ENCODE measurements at regions not wholly inside any gene's neighbourhood (a gene's known extent, or its start where the extent isn't known, plus 50 kb on each side); places are given as distances from the start of the nearest gene placed in this dataset.

- Histone ChIP-seq H3K9me2 (ENCODE audit: insufficient read depth) (no peaks in the 10 kb centered on the region), H3K79me2 (replicated peaks; ENCODE audit: insufficient read depth) (no peaks in the 10 kb centered on the region), H3K4me3 (no peak overlapping the region), H4K20me1 (replicated peaks; ENCODE audit: insufficient read depth) (no peaks in the 10 kb centered on the region), H3K27ac (ENCODE audit: low read depth) (no peak overlapping the region), H3K4me2 (no peak overlapping the region), H3K4me1 (ENCODE audit: insufficient read depth) (no peaks in the 10 kb centered on the region), H3K27me3 (ENCODE audit: insufficient read depth) (no peaks in the 10 kb centered on the region), H3K36me3 (ENCODE audit: insufficient read depth) (no peaks in the 10 kb centered on the region), H2AFZ (no peak overlapping the region), H3F3A (replicated peaks; ENCODE audit: low read depth) (no peaks in the 10 kb centered on the region)
- no peak for DNase-seq (ENCODE audit: low spot score)
- Mint-ChIP-seq H3K27ac (no peak overlapping the region), H3K4me3 (no peak overlapping the region), H3K4me1 (peaks cover 3% of the 10 kb centered on the region), H3K36me3 (ENCODE audit: low read depth) (peaks cover 20% of the 10 kb centered on the region; the same call in 2 of the 3 replicates), H3K9me3 (peaks cover 22% of the 10 kb centered on the region), H3K27me3 (ENCODE audit: insufficient read depth, low read depth, poor library complexity) (peaks cover 2% of the 10 kb centered on the region)
- TF ChIP-seq EZH2 (IDR thresholded peaks at IDR 0.05; ENCODE audit: low read depth, unreplicated experiment) = no peak
- no peak for TF ChIP-seq JUNB (IDR thresholded peaks at IDR 0.05; ENCODE audit: unreplicated experiment)
- no peak for TF ChIP-seq STAT1 (IDR thresholded peaks at IDR 0.05; ENCODE audit: unreplicated experiment)
- TF ChIP-seq, protein P1, sequence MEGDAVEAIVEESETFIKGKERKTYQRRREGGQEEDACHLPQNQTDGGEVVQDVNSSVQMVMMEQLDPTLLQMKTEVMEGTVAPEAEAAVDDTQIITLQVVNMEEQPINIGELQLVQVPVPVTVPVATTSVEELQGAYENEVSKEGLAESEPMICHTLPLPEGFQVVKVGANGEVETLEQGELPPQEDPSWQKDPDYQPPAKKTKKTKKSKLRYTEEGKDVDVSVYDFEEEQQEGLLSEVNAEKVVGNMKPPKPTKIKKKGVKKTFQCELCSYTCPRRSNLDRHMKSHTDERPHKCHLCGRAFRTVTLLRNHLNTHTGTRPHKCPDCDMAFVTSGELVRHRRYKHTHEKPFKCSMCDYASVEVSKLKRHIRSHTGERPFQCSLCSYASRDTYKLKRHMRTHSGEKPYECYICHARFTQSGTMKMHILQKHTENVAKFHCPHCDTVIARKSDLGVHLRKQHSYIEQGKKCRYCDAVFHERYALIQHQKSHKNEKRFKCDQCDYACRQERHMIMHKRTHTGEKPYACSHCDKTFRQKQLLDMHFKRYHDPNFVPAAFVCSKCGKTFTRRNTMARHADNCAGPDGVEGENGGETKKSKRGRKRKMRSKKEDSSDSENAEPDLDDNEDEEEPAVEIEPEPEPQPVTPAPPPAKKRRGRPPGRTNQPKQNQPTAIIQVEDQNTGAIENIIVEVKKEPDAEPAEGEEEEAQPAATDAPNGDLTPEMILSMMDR (conservative IDR thresholded peaks at IDR 0.05; ENCODE audit: low read depth in 2 of 2) = no peak
- no peak for TF ChIP-seq ZNF331 (CRISPR knock-in tag; IDR thresholded peaks at IDR 0.05; ENCODE audit: low read depth)
- ATAC-seq = no peak
These were observed 1479.3 kb upstream of the CDH9 start for GRCh38 chr5:28517691-28518090.

DNA sequence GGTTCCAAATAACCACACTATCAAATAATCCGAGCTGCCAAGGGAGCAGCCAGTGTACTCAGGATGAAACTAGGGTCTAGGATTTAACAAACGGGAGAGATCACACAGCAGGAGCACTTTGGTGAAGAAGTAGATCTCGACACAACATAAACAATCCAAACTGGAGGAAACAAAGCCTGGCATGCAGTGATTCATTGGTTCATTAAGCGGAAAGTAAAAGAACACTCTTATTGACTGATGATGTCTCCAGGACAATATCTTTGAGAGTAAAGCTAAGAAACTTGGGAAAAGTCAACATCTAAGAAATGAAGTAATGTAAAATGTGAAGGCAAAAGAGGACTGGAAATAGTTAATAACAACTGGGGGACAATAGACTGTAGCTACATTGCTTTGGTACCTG lies 1478.3 kb upstream of the CDH9 start:
- no peak overlapping the region for H3K27ac Mint-ChIP-seq
- no peak overlapping the region for H3K4me2 ChIP-seq
- peaks cover 22% of the 10 kb centered on the region for H3K9me3 Mint-ChIP-seq

More for the DNA sequence above, 1478.3 kb upstream of the CDH9 start:
- Histone ChIP-seq H4K20me1 (replicated peaks; ENCODE audit: insufficient read depth) (no peaks in the 10 kb centered on the region), H3K27ac (ENCODE audit: low read depth) (no peak overlapping the region), H2AFZ (0 out of 2 replicates have a peak overlapping the region, but pooled peaks have one; percentile 21), H3K9me2 (ENCODE audit: insufficient read depth) (no peaks in the 10 kb centered on the region), H3K27me3 (ENCODE audit: insufficient read depth) (no peaks in the 10 kb centered on the region), H3K79me2 (replicated peaks; ENCODE audit: insufficient read depth) (no peaks in the 10 kb centered on the region), H3F3A (replicated peaks; ENCODE audit: low read depth) (no peaks in the 10 kb centered on the region), H3K4me3 (no peak overlapping the region), H3K4me1 (ENCODE audit: insufficient read depth) (no peaks in the 10 kb centered on the region), H3K36me3 (ENCODE audit: insufficient read depth) (no peaks in the 10 kb centered on the region)
- Mint-ChIP-seq H3K36me3 (ENCODE audit: low read depth) (peaks cover 20% of the 10 kb centered on the region; the same call in 2 of the 3 replicates), H3K4me1 (peaks cover 7% of the 10 kb centered on the region), H3K4me3 (no peak overlapping the region), H3K27me3 (ENCODE audit: insufficient read depth, low read depth, poor library complexity) (peaks cover 2% of the 10 kb centered on the region)
- no peak for ATAC-seq
- TF ChIP-seq NANOG (IDR thresholded peaks at IDR 0.05; ENCODE audit: borderline replicate concordance) (no peak), ZNF331 (CRISPR knock-in tag; IDR thresholded peaks at IDR 0.05; ENCODE audit: low read depth) (no peak), STAT1 (IDR thresholded peaks at IDR 0.05; ENCODE audit: unreplicated experiment) (no peak), ZNF114 (CRISPR knock-in tag; IDR thresholded peaks at IDR 0.05) (no peak), ZNF462 (CRISPR knock-in tag; IDR thresholded peaks at IDR 0.05) (no peak), JUNB (IDR thresholded peaks at IDR 0.05; ENCODE audit: unreplicated experiment) (no peak), EZH2 (IDR thresholded peaks at IDR 0.05; ENCODE audit: low read depth, unreplicated experiment) (no peak), EZH2phosphoT487 (IDR thresholded peaks at IDR 0.05; ENCODE audit: unreplicated experiment) (no peak)
- TF ChIP-seq, protein P1 (conservative IDR thresholded peaks at IDR 0.05; ENCODE audit: low read depth in 2 of 2) = no peak
- no peak for DNase-seq (ENCODE audit: low spot score)

Measured in GM23338 (cell line).